ENCODE measurements at regions not wholly inside any gene's neighbourhood (a gene's known extent, or its start where the extent isn't known, plus 50 kb on each side); places are given as distances from the start of the nearest gene placed in this dataset.

GRCh38 chr20:47998736-47999135 lies 213.5 kb upstream of the SULF2 start:
- ATAC-seq (peak; percentile 39; the same call in 1 of the 2 replicates), DNase-seq (ENCODE audit: low spot score) (no peak)
- peaks cover 34% of the 10 kb centered on the region for H3K4me1 Mint-ChIP-seq
- ChIA-PET CTCF (no interaction called here), POLR2A (no interaction called here)
- H3K9me3 Mint-ChIP-seq: peaks cover 22% of the 10 kb centered on the region
- TF ChIP-seq PRRX2 (CRISPR knock-in tag; IDR thresholded peaks at IDR 0.05) (no peak), ZBTB43 (CRISPR knock-in tag; IDR thresholded peaks at IDR 0.05) (no peak), ZSCAN18 (CRISPR knock-in tag; IDR thresholded peaks at IDR 0.05) (no peak), NFATC4 (CRISPR knock-in tag; IDR thresholded peaks at IDR 0.05) (no peak), ZNF138 (CRISPR knock-in tag; conservative IDR thresholded peaks at IDR 0.05) (no peak), TEAD4 (CRISPR knock-in tag; IDR thresholded peaks at IDR 0.05) (no peak), GTF2I (CRISPR knock-in tag; conservative IDR thresholded peaks at IDR 0.05) (no peak), ZNF532 (CRISPR knock-in tag; IDR thresholded peaks at IDR 0.05; ENCODE audit: borderline replicate concordance) (no peak), CREM (CRISPR knock-in tag; IDR thresholded peaks at IDR 0.05) (no peak)
- no peak overlapping the region for H3K4me3 Mint-ChIP-seq
- H3K36me3 Mint-ChIP-seq: peaks cover 16% of the 10 kb centered on the region
- no peak overlapping the region for H3K27ac Mint-ChIP-seq
- no peaks in the 10 kb centered on the region for H3K27me3 Mint-ChIP-seq (ENCODE audit: low read depth)

GRCh38 chr20:47995661-47996060 lies 210.4 kb upstream of the SULF2 start:
- Mint-ChIP-seq H3K36me3 (peaks cover 32% of the 10 kb centered on the region), H3K27me3 (ENCODE audit: low read depth) (peaks cover 6% of the 10 kb centered on the region; the same call in 1 of the 2 replicates), H3K9me3 (peaks cover 32% of the 10 kb centered on the region), H3K4me1 (peaks cover 49% of the 10 kb centered on the region), H3K27ac (no peak overlapping the region), H3K4me3 (no peak overlapping the region)
- ChIA-PET CTCF (no interaction called here), POLR2A (no interaction called here)
- ATAC-seq: no peak
- DNase-seq (ENCODE audit: low spot score): no peak
- TF ChIP-seq E2F5 (CRISPR knock-in tag; IDR thresholded peaks at IDR 0.05): no peak
- no peak for TF ChIP-seq PRRX2 (CRISPR knock-in tag; IDR thresholded peaks at IDR 0.05)
- no peak for TF ChIP-seq NR2C2 (CRISPR knock-in tag; IDR thresholded peaks at IDR 0.05)
- no peak for TF ChIP-seq JUN (CRISPR knock-in tag; IDR thresholded peaks at IDR 0.05)
- no peak for TF ChIP-seq ATF6 (CRISPR knock-in tag; IDR thresholded peaks at IDR 0.05)
- no peak for TF ChIP-seq E2F1 (CRISPR knock-in tag; IDR thresholded peaks at IDR 0.05)
- TF ChIP-seq ZNF416 (CRISPR knock-in tag; IDR thresholded peaks at IDR 0.05): no peak
- no peak for TF ChIP-seq ZNF281 (CRISPR knock-in tag; IDR thresholded peaks at IDR 0.05)
- TF ChIP-seq SMAD3 (CRISPR knock-in tag; IDR thresholded peaks at IDR 0.05; ENCODE audit: borderline replicate concordance): no peak
- no peak for TF ChIP-seq GTF2I (CRISPR knock-in tag; conservative IDR thresholded peaks at IDR 0.05)
- TF ChIP-seq MLX (CRISPR knock-in tag; IDR thresholded peaks at IDR 0.05): no peak
- no peak for TF ChIP-seq CREB1 (CRISPR knock-in tag; IDR thresholded peaks at IDR 0.05)
- no peak for TF ChIP-seq EMX1 (CRISPR knock-in tag; IDR thresholded peaks at IDR 0.05)
- TF ChIP-seq ZBTB43 (CRISPR knock-in tag; IDR thresholded peaks at IDR 0.05): no peak
